C4-2B (cell line): ENCODE measurements at regions not wholly inside any gene's neighbourhood (a gene's known extent, or its start where the extent isn't known, plus 50 kb on each side); places are given as distances from the start of the nearest gene placed in this dataset.

ENCODE experiments used
- CTCF ChIP-seq: fragments of 450-650 bp; conservative IDR thresholded peaks from 2 replicates; pipeline ENCODE4 v1.5.1; 2017; ENCODE audit warnings: mild to moderate bottlenecking
- ZFX ChIP-seq: fragments of 450-650 bp; IDR thresholded peaks from 2 replicates; pipeline ENCODE4 v1.6.1; 2017

- no peak for TF ChIP-seq CTCF
- no peak for TF ChIP-seq ZFX
Measured at GRCh38 chr1:234990328-234990675, 138.3 kb downstream of the TOMM20 start.
